ENCODE measurements at regions not wholly inside any gene's neighbourhood (a gene's known extent, or its start where the extent isn't known, plus 50 kb on each side); places are given as distances from the start of the nearest gene placed in this dataset.

GRCh38 chr1:208643005-208643597 is 398.9 kb upstream of the PLXNA2 start:
- TF ChIP-seq POLR2AphosphoS5 (IDR thresholded peaks at IDR 0.05), result no peak
- Histone ChIP-seq H3K27me3 (peaks cover 0 to 20% (median 2%) of the 10 kb centered on the region in 4 donors), H3K4me1 (no peaks in the 10 kb centered on the region), H3K4me3 (no peak overlapping the region), H3K27ac (replicated peaks in 1 of 4) (no peak overlapping the region), H3K9me3 (peaks cover 0 to 6% (median 0%) of the 10 kb centered on the region in 4 donors), H3K36me3 (no peaks in the 10 kb centered on the region)
- peak; percentile 57 for DNase-seq (ENCODE audit: extremely low spot score)
- intact Hi-C loops (cut with DNase I), result no loop called here
- 63% methylated on average over 7 of the region's 7 CpGs for WGBS

- TF ChIP-seq CTCF (IDR thresholded peaks at IDR 0.05) (no peak), EP300 (IDR thresholded peaks at IDR 0.05) (no peak), POLR2A (IDR thresholded peaks at IDR 0.05; ENCODE audit: low read depth) (no peak), POLR2AphosphoS5 (IDR thresholded peaks at IDR 0.05) (no peak)
- Histone ChIP-seq H3K9me3 (peaks cover 0 to 6% (median 0%) of the 10 kb centered on the region in 4 donors), H3K4me3 (no peak overlapping the region), H3K27ac (replicated peaks in 1 of 4) (no peak overlapping the region), H3K27me3 (peaks cover 0 to 34% (median 2%) of the 10 kb centered on the region in 4 donors), H3K36me3 (no peaks in the 10 kb centered on the region), H3K4me1 (no peaks in the 10 kb centered on the region)
- 41% methylated on average over 2 of the region's 2 CpGs for WGBS
- no peak for DNase-seq (ENCODE audit: extremely low spot score)
- intact Hi-C loops (cut with DNase I), result no loop called here
Observed at GRCh38 chr1:208644401-208645160, 400.4 kb upstream of the PLXNA2 start.

GRCh38 chr1:208646431-208646830 is 402.2 kb upstream of the PLXNA2 start:
- intact Hi-C loops (cut with DNase I), result no loop called here
- Histone ChIP-seq H3K4me1 (no peaks in the 10 kb centered on the region), H3K36me3 (no peaks in the 10 kb centered on the region), H3K4me3 (no peak overlapping the region), H3K27me3 (peaks cover 0 to 43% (median 2%) of the 10 kb centered on the region in 4 donors), H3K27ac (replicated peaks in 1 of 4) (no peak overlapping the region), H3K9me3 (peaks cover 0 to 4% (median 0%) of the 10 kb centered on the region in 4 donors)
- DNase-seq (ENCODE audit: extremely low spot score), result no peak
- TF ChIP-seq EP300 (IDR thresholded peaks at IDR 0.05), result no peak
- no peak for TF ChIP-seq POLR2A (IDR thresholded peaks at IDR 0.05; ENCODE audit: low read depth)
- no peak for TF ChIP-seq CTCF (IDR thresholded peaks at IDR 0.05)
- no peak for TF ChIP-seq POLR2AphosphoS5 (IDR thresholded peaks at IDR 0.05)
- WGBS, result 98% methylated on average over 2 of the region's 2 CpGs

- H3K9me3 ChIP-seq, result no peaks in the 10 kb centered on the region
- DNase-seq (ENCODE audit: extremely low spot score), result no peak
- WGBS, result 72% methylated on average over 3 of the region's 3 CpGs
- H3K4me1 ChIP-seq, result no peaks in the 10 kb centered on the region
- H3K36me3 ChIP-seq, result no peaks in the 10 kb centered on the region
- no peak overlapping the region for H3K4me3 ChIP-seq
- H3K27ac ChIP-seq (replicated peaks in 1 of 4), result no peak overlapping the region
- TF ChIP-seq POLR2AphosphoS5 (IDR thresholded peaks at IDR 0.05), result no peak
- TF ChIP-seq EP300 (IDR thresholded peaks at IDR 0.05), result no peak
- intact Hi-C loops (cut with DNase I), result no loop called here
- peaks cover 0 to 44% (median 0%) of the 10 kb centered on the region in 4 donors for H3K27me3 ChIP-seq
Observed at GRCh38 chr1:208648146-208648545, 404.0 kb upstream of the PLXNA2 start.

- 17% methylated on average over 8 of the region's 8 CpGs for WGBS
- TF ChIP-seq POLR2AphosphoS5 (IDR thresholded peaks at IDR 0.05) (no peak), POLR2A (IDR thresholded peaks at IDR 0.05; ENCODE audit: low read depth) (no peak), EP300 (IDR thresholded peaks at IDR 0.05) (no peak), CTCF (IDR thresholded peaks at IDR 0.05) (peak; percentile 66 to 83 (median 79))
- H3K9me3 ChIP-seq, result no peaks in the 10 kb centered on the region
- intact Hi-C loops (cut with DNase I), result loop anchor here (5.0 kb wide), 1 partner anchor 555 kb away; no protein-coding TSS in a partner anchor
- DNase-seq (ENCODE audit: extremely low spot score), result no peak
- H3K4me1 ChIP-seq, result no peaks in the 10 kb centered on the region
- no peak overlapping the region for H3K4me3 ChIP-seq
- H3K27me3 ChIP-seq, result peaks cover 0 to 44% (median 0%) of the 10 kb centered on the region in 4 donors
- no peak overlapping the region for H3K27ac ChIP-seq (replicated peaks in 1 of 4)
- H3K36me3 ChIP-seq, result no peaks in the 10 kb centered on the region
Observed at GRCh38 chr1:208652296-208653160, 408.3 kb upstream of the PLXNA2 start.
